Large intestine (tissue), 3 donors: ENCODE measurements at regions not wholly inside any gene's neighbourhood (a gene's known extent, or its start where the extent isn't known, plus 50 kb on each side); places are given as distances from the start of the nearest gene placed in this dataset.

Experiments used
- DNase-seq, 2 donors: peaks; one replicate each; pipeline versions ENCODE4 v3.0.0 to v3.0.0-alpha.2; 2013
- H3K27ac ChIP-seq: one replicate; pipeline ENCODE4 v1.5.1; 2013; ENCODE audit warnings: low read length
- H3K27me3 ChIP-seq: 2 replicates; pipeline ENCODE4 v1.6.1; 2013; ENCODE audit warnings: low read length; ENCODE audit not compliant: control insufficient read depth, insufficient read depth
- H3K36me3 ChIP-seq: 2 replicates; pipeline ENCODE4 v1.6.1; 2013; ENCODE audit warnings: low read length; ENCODE audit not compliant: control insufficient read depth, insufficient read depth
- H3K4me1 ChIP-seq: one replicate; pipeline ENCODE4 v1.6.1; 2013; ENCODE audit warnings: low read length; ENCODE audit not compliant: control insufficient read depth, insufficient read depth
- H3K4me3 ChIP-seq: one replicate; pipeline ENCODE4 v1.5.1; 2013; ENCODE audit warnings: low read length
- H3K9me3 ChIP-seq: one replicate; pipeline ENCODE4 v1.6.1; 2013; ENCODE audit warnings: mild to moderate bottlenecking, low read depth, low read length, moderate library complexity; ENCODE audit not compliant: control insufficient read depth
- WGBS: methylation state at CpG from one replicate; pipeline ENCODE4 v1.1.5; 2013; ENCODE audit warnings: low lambda C conversion rate; ENCODE audit not compliant: insufficient coverage; 5-methylcytosine and 5-hydroxymethylcytosine counted together

DNA sequence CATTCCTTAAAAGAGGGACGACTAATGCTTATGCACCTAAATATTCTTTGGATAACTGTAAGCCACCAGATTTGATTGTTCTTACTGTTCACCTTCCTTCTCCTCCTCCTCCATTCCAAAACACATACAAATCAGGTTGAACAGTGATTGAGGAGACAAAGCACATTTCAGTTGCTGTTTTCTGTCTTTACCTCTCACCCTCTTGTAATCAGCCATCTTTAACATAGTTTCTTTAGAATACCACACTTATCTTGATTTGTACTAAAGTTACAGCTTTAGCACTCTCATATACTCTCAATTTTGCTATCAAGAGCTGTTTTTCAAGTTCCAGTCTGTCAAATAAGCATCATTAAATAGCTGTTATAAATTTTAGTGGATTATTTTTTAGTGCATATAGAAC lies 338.3 kb upstream of the RGS6 start:
- no peak overlapping the region for H3K27ac ChIP-seq
- H3K9me3 ChIP-seq = no peaks in the 10 kb centered on the region
- H3K27me3 ChIP-seq = no peaks in the 10 kb centered on the region
- DNase-seq = no peak
- no peak overlapping the region for H3K4me3 ChIP-seq
- H3K4me1 ChIP-seq = no peaks in the 10 kb centered on the region
- no peaks in the 10 kb centered on the region for H3K36me3 ChIP-seq
- 83% methylated on average over 1 of the region's 1 CpG for WGBS

DNA sequence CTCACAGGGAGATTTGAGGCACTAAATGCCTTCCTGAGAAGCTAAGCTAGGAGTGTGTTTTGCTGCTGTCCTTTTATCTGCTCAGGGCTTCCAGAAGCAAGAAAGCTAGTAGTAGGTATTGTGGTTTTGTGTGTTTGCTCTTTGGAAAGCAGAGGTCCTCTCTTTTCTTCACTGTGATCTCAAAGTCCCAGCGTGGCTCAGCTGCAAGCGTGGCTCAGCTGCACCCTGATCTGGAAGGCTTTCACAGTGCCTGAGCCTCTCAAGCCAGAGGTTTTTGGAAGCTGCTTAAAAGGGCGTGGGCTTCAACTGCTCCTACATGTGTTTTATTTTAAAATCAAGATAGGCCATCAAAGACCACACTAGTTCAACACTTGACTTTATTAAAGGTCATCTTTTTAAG lies 337.4 kb upstream of the RGS6 start:
- Histone ChIP-seq H3K27me3 (no peaks in the 10 kb centered on the region), H3K36me3 (no peaks in the 10 kb centered on the region), H3K27ac (no peak overlapping the region), H3K4me1 (no peaks in the 10 kb centered on the region), H3K4me3 (no peak overlapping the region), H3K9me3 (no peaks in the 10 kb centered on the region)
- no CpG with 5 or more reads among the region's 3 CpGs for WGBS
- DNase-seq = no peak

DNA sequence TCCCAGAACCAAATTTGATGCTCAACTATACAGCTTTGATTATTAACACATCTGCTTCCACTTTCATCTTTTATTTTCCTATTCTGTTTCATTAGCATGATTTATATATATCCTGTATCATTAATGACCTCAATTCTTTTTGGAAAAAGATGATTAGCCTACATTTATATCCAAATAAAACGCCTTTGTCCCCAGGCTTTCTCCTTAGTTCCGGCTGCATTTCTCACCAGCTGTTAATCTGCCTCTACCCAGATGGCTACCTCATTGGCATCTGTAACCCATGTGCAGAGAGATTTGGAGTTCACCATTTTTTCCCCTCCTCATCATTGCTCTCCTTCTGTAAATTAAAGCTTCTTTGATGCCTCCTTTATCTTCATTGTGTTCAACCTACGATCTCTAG lies 336.8 kb upstream of the RGS6 start:
- Histone ChIP-seq H3K9me3 (no peaks in the 10 kb centered on the region), H3K4me3 (no peak overlapping the region), H3K27ac (no peak overlapping the region), H3K27me3 (no peaks in the 10 kb centered on the region), H3K36me3 (no peaks in the 10 kb centered on the region), H3K4me1 (no peaks in the 10 kb centered on the region)
- 100% methylated on average over 1 of the region's 3 CpGs for WGBS
- no peak for DNase-seq

- H3K4me3 ChIP-seq = no peak overlapping the region
- H3K4me1 ChIP-seq = no peaks in the 10 kb centered on the region
- no peak overlapping the region for H3K27ac ChIP-seq
- no peak for DNase-seq
- no peaks in the 10 kb centered on the region for H3K27me3 ChIP-seq
- 100% methylated on average over 1 of the region's 2 CpGs for WGBS
- no peaks in the 10 kb centered on the region for H3K36me3 ChIP-seq
- no peaks in the 10 kb centered on the region for H3K9me3 ChIP-seq
Observed at GRCh38 chr14:71597287-71597920, 334.8 kb upstream of the RGS6 start.

DNA sequence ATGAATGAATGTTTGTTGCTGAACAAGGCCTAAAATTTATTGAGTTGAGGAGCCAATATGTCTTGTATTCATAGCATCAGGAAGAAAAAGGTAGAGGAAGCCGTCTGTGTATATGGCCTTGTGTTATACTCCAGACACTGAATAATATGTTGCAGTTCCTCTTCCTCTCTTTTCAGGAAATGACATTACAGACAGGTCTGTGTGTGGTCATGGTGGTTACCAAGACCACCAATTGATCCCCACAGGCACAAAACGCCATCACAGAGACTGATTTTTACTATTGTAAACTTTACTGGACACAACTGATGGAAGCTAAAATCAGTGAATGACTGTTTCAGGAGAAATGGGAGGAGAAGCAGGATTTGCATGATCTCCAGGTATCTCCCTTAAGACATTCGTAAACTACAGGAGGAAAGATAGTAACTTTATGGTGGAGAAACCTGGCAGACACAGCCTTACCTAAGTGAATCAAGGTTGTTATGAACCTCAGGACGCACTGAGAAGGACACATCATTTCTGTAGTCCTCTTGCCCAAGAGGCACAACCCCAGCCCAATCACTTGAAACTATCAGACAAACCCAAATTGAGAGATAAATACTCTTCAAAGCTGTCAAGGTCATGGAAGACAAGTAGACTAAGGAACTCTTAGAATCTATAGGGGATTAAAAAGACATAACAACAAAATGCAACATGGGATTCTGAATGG lies 334.1 kb upstream of the RGS6 start:
- no peaks in the 10 kb centered on the region for H3K4me1 ChIP-seq
- no peak for DNase-seq
- WGBS = 100% methylated on average over 1 of the region's 4 CpGs
- no peaks in the 10 kb centered on the region for H3K9me3 ChIP-seq
- H3K4me3 ChIP-seq = no peak overlapping the region
- H3K27me3 ChIP-seq = no peaks in the 10 kb centered on the region
- no peaks in the 10 kb centered on the region for H3K36me3 ChIP-seq
- H3K27ac ChIP-seq = no peak overlapping the region

DNA sequence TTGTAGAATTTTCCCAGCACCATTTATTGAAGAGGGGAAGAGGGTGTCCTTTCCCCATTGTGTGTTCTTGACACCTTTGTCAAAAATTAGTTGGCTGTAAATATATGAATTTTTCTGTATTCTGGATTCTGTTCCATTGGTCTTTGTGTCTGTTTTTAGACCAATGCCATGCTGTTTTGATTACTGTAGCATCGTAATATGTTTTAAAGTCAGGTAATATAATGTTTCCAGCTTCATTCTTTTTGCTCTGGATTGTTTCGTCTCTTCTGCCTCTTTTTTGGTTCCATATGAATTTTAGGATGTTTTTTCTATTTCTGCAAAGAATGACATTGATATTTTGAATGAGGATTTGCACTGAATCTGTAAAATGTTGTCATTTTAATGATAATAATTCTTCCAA lies 331.9 kb upstream of the RGS6 start:
- WGBS = 100% methylated on average over 2 of the region's 2 CpGs
- Histone ChIP-seq H3K9me3 (peaks cover 4% of the 10 kb centered on the region), H3K4me1 (no peaks in the 10 kb centered on the region), H3K36me3 (no peaks in the 10 kb centered on the region), H3K27ac (no peak overlapping the region), H3K27me3 (no peaks in the 10 kb centered on the region), H3K4me3 (no peak overlapping the region)
- DNase-seq = no peak

- Histone ChIP-seq H3K36me3 (no peaks in the 10 kb centered on the region), H3K9me3 (peaks cover 7% of the 10 kb centered on the region), H3K27me3 (no peaks in the 10 kb centered on the region), H3K4me3 (no peak overlapping the region), H3K27ac (no peak overlapping the region), H3K4me1 (no peaks in the 10 kb centered on the region)
- WGBS = 100% methylated on average over 1 of the region's 5 CpGs
- no peak for DNase-seq
Observed at GRCh38 chr14:71602524-71602923, 329.7 kb upstream of the RGS6 start.

DNA sequence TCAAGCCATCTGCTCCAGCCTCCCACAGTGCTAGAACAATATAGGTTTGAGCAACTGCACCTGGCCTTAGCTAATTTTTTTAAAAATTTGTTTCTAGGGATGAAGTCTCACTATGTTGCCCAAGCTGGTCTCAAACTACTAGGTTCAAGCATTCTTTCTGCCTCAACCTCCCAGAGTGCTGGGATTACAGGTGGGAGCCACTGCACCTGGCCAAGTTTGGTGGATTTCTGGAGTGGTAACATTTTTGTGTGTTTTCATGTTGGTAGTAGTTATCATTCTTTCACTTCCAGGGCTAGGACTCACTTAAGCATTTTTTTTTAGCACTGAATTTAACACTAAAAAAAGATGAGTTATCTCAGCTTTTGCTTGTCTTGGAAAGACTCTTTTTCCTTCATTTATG lies 328.0 kb upstream of the RGS6 start:
- Histone ChIP-seq H3K27ac (no peak overlapping the region), H3K9me3 (peaks cover 7% of the 10 kb centered on the region), H3K4me1 (no peaks in the 10 kb centered on the region), H3K27me3 (no peaks in the 10 kb centered on the region), H3K36me3 (no peaks in the 10 kb centered on the region), H3K4me3 (no peak overlapping the region)
- no peak for DNase-seq

GRCh38 chr14:71606064-71606463 lies 326.2 kb upstream of the RGS6 start:
- Histone ChIP-seq H3K9me3 (peaks cover 7% of the 10 kb centered on the region), H3K4me1 (no peaks in the 10 kb centered on the region), H3K27me3 (no peaks in the 10 kb centered on the region), H3K4me3 (no peak overlapping the region), H3K36me3 (no peaks in the 10 kb centered on the region), H3K27ac (no peak overlapping the region)
- no peak for DNase-seq
- no CpG with 5 or more reads among the region's 5 CpGs for WGBS

DNA sequence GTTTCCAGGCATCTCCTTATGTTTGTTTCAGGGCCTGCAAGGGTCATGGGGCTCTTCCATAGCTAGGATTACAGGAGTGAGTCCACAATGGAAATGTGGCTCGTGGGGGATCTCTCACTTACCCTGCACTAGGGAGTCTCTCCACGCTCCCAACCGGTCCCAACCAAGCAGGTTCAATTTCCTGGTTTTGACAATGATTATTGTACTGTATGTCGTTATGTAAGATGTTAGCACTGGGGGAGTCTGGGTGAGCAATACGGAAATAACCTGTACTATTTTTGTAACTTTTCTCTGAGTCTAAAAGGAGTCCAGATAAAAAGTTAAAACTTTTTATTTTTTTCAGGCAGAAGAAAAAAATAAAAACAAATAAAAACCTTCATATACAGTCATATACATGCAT lies 325.7 kb upstream of the RGS6 start:
- no peaks in the 10 kb centered on the region for H3K36me3 ChIP-seq
- WGBS = 96% methylated on average over 2 of the region's 5 CpGs
- H3K4me3 ChIP-seq = no peak overlapping the region
- no peak overlapping the region for H3K27ac ChIP-seq
- peaks cover 7% of the 10 kb centered on the region for H3K9me3 ChIP-seq
- no peak for DNase-seq
- no peaks in the 10 kb centered on the region for H3K27me3 ChIP-seq
- H3K4me1 ChIP-seq = no peaks in the 10 kb centered on the region

GRCh38 chr14:71607056-71607455 lies 325.2 kb upstream of the RGS6 start:
- Histone ChIP-seq H3K27me3 (no peaks in the 10 kb centered on the region), H3K27ac (no peak overlapping the region), H3K36me3 (no peaks in the 10 kb centered on the region), H3K4me3 (no peak overlapping the region), H3K4me1 (no peaks in the 10 kb centered on the region), H3K9me3 (peaks cover 7% of the 10 kb centered on the region)
- 83% methylated on average over 1 of the region's 3 CpGs for WGBS
- no peak for DNase-seq
